H1 (cell line): ENCODE measurements at regions not wholly inside any gene's neighbourhood (a gene's known extent, or its start where the extent isn't known, plus 50 kb on each side); places are given as distances from the start of the nearest gene placed in this dataset.

Source experiments
- CTCF ChIA-PET: fragments of 300-600 bp; sonication (Branson Sonifier 250); formaldehyde crosslinking; loops from one replicate; lab custom pipeline; 2021; ENCODE audit not compliant: partially characterized antibody; lab: Charles Lee
- POLR2A ChIA-PET: fragments of 300-600 bp; sonication (Branson Sonifier 250); formaldehyde crosslinking; loops from one replicate; lab custom pipeline; 2021; ENCODE audit warnings: inconsistent platforms; ENCODE audit not compliant: partially characterized antibody; lab: Charles Lee
- DNase-seq, 2 experiments: peaks; one replicate each; pipeline versions ENCODE4 v3.0.0 to v3.0.0-alpha.2; 2010 to 2022; ENCODE audit warnings: low spot score in 2 of 2, low read depth in 1 of 2, mixed read lengths in 1 of 2
- FAIRE-seq: peaks from 2 replicates; lab custom pipeline; 2011; peaks lifted over from hg19 to GRCh38; lab: Jason Lieb, UNC
- H2AFZ ChIP-seq: 2 replicates; pipeline ENCODE4 v1.8.1; 2012; ENCODE audit warnings: low read length, inconsistent platforms
- H2AK5ac ChIP-seq: 2 replicates; pipeline ENCODE4 v1.6.1; 2013; ENCODE audit warnings: low read depth, low read length
- H2BK120ac ChIP-seq: replicated peaks from 2 replicates; pipeline ENCODE3; 2013; ENCODE audit warnings: low read depth, low read length, inconsistent platforms
- H2BK12ac ChIP-seq: 2 replicates; pipeline ENCODE4 v1.6.1; 2013; ENCODE audit warnings: low read depth, low read length
- H2BK15ac ChIP-seq: 2 replicates; pipeline ENCODE4 v1.6.1; 2013; ENCODE audit warnings: low read length
- H2BK20ac ChIP-seq: 2 replicates; pipeline ENCODE4 v1.6.1; 2013; ENCODE audit warnings: low read length
- H2BK5ac ChIP-seq: 2 replicates; pipeline ENCODE4 v1.6.1; 2013; ENCODE audit warnings: low read depth, low read length
- H3K14ac ChIP-seq: 2 replicates; pipeline ENCODE4 v1.6.1; 2013; ENCODE audit warnings: inconsistent platforms; ENCODE audit not compliant: insufficient read length
- H3K18ac ChIP-seq: 2 replicates; pipeline ENCODE4 v1.6.1; 2013; ENCODE audit warnings: low read length; ENCODE audit errors: extremely low read depth
- H3K23ac ChIP-seq: 2 replicates; pipeline ENCODE4 v1.6.1; 2013; ENCODE audit warnings: inconsistent platforms; ENCODE audit not compliant: insufficient read length
- H3K23me2 ChIP-seq: 2 replicates; pipeline ENCODE4 v1.6.1; 2013; ENCODE audit warnings: low read depth, low read length
- H3K27ac ChIP-seq: 2 replicates; pipeline ENCODE4 v1.6.1; 2011; ENCODE audit warnings: low read depth, low read length, inconsistent platforms
- H3K27me3 ChIP-seq, 4 experiments: replicated peaks in 1 of 4; 1 replicate in 1 of 4; 2 replicates in 3 of 4; pipeline versions ENCODE4 v1.6.1 to v1.8.1; 2011 to 2013; ENCODE audit warnings: low read length in 3 of 4, mild to moderate bottlenecking in 3 of 4, inconsistent platforms in 2 of 4, mixed read lengths in 2 of 4, moderate library complexity in 1 of 4; ENCODE audit not compliant: control insufficient read depth in 3 of 4, insufficient read depth in 3 of 4; ENCODE audit errors: extremely low read depth in 1 of 4
- H3K36me3 ChIP-seq, 4 experiments: 2 replicates each; pipeline versions ENCODE4 v1.6.1 to v1.8.1; 2011 to 2013; ENCODE audit warnings: mild to moderate bottlenecking in 4 of 4, low read length in 3 of 4, moderate library complexity in 2 of 4, control low read depth in 1 of 4, inconsistent platforms in 1 of 4; ENCODE audit not compliant: insufficient read depth in 4 of 4, control insufficient read depth in 2 of 4
- H3K4ac ChIP-seq: replicated peaks from 2 replicates; pipeline ENCODE3; 2013; ENCODE audit warnings: low read length, low read depth, mixed read lengths, inconsistent platforms; ENCODE audit not compliant: insufficient read length
- H3K4me1 ChIP-seq, 4 experiments: replicated peaks in 1 of 4; 1 replicate in 1 of 4; 2 replicates in 3 of 4; pipeline versions ENCODE4 v1.6.1 to v1.8.1; 2011 to 2013; ENCODE audit warnings: low read length in 3 of 4, inconsistent platforms in 2 of 4, mixed read lengths in 1 of 4; ENCODE audit not compliant: insufficient read depth in 4 of 4, control insufficient read depth in 3 of 4
- H3K4me2 ChIP-seq, 2 experiments: 2 replicates each; pipeline versions ENCODE4 v1.6.1 to v1.8.1; 2011 to 2013; ENCODE audit warnings: low read depth in 2 of 2, low read length in 2 of 2, control low read depth in 1 of 2, inconsistent platforms in 1 of 2, mild to moderate bottlenecking in 1 of 2; ENCODE audit not compliant: insufficient read depth in 1 of 2
- H3K4me3 ChIP-seq, 4 experiments: fragments of 200-600, 300-600 bp in 1 of 4; sonication (generic), shearing (Covaris generic), sonication (Bioruptor Twin) in 1 of 4; 2 replicates each; pipeline versions ENCODE4 v1.5.1 to v1.8.1; 2011 to 2016; ENCODE audit warnings: low read length in 4 of 4, low read depth in 3 of 4, control low read depth in 2 of 4, inconsistent platforms in 2 of 4, mild to moderate bottlenecking in 2 of 4, mixed read lengths in 1 of 4, moderate library complexity in 1 of 4; ENCODE audit not compliant: insufficient read depth in 2 of 4; ENCODE audit errors: extremely low read depth in 1 of 4
- H3K56ac ChIP-seq: replicated peaks from 2 replicates; pipeline ENCODE3; 2013; ENCODE audit warnings: low read depth, mild to moderate bottlenecking, mixed read lengths, low read length, inconsistent platforms; ENCODE audit not compliant: insufficient read length
- H3K79me1 ChIP-seq: 2 replicates; pipeline ENCODE4 v1.6.1; 2013; ENCODE audit warnings: low read depth, low read length, control low read depth
- H3K79me2 ChIP-seq, 2 experiments: 2 replicates each; pipeline versions ENCODE4 v1.6.1 to v1.8.1; 2012 to 2013; ENCODE audit warnings: low read length in 2 of 2, mild to moderate bottlenecking in 2 of 2, inconsistent platforms in 1 of 2; ENCODE audit not compliant: insufficient read depth in 2 of 2, control insufficient read depth in 1 of 2
- H3K9ac ChIP-seq, 4 experiments: replicated peaks in 1 of 4; 1 replicate in 1 of 4; 2 replicates in 3 of 4; pipeline versions ENCODE4 v1.6.1 to v1.8.1; 2011 to 2013; ENCODE audit warnings: low read depth in 3 of 4, low read length in 3 of 4, control low read depth in 2 of 4, mild to moderate bottlenecking in 2 of 4, moderate library complexity in 2 of 4, inconsistent platforms in 1 of 4; ENCODE audit errors: extremely low read depth in 1 of 4
- H3K9me3 ChIP-seq, 2 experiments: 2 replicates each; pipeline versions ENCODE4 v1.6.1 to v1.8.1; 2012 to 2013; ENCODE audit warnings: mild to moderate bottlenecking in 2 of 2, moderate library complexity in 2 of 2, control low read depth in 1 of 2, inconsistent platforms in 1 of 2, low read depth in 1 of 2, low read length in 1 of 2, mixed read lengths in 1 of 2; ENCODE audit not compliant: insufficient read depth in 2 of 2
- H4K20me1 ChIP-seq, 2 experiments: replicated peaks in 1 of 2; 2 replicates each; pipeline versions ENCODE3 to v1.8.1; 2011 to 2013; ENCODE audit warnings: inconsistent platforms in 2 of 2, low read length in 2 of 2, mild to moderate bottlenecking in 1 of 2; ENCODE audit not compliant: insufficient read depth in 2 of 2, control insufficient read depth in 1 of 2
- H4K5ac ChIP-seq: 2 replicates; pipeline ENCODE4 v1.6.1; 2013; ENCODE audit warnings: low read length, low read depth, mixed read lengths, inconsistent platforms; ENCODE audit not compliant: insufficient read length
- H4K8ac ChIP-seq: 2 replicates; pipeline ENCODE4 v1.8.0; 2013; ENCODE audit warnings: mild to moderate bottlenecking, moderate library complexity, low read length, inconsistent platforms; ENCODE audit not compliant: insufficient read depth; ENCODE audit errors: extremely low read depth
- H4K91ac ChIP-seq: replicated peaks from 2 replicates; pipeline ENCODE3; 2013; ENCODE audit warnings: low read length, mixed read lengths, inconsistent platforms; ENCODE audit not compliant: insufficient read length
- WGBS, 2 experiments: shearing (Covaris generic) in 1 of 2; methylation state at CpG; one replicate each; pipeline versions ENCODE4 v1.1.6 to v1.1.7; 2013 to 2015; ENCODE audit warnings: low lambda C conversion rate in 2 of 2, mixed read lengths in 2 of 2, inconsistent platforms in 1 of 2, low coverage in 1 of 2, missing lambda C conversion rate in 1 of 2; ENCODE audit not compliant: insufficient replicate concordance in 2 of 2, insufficient coverage in 1 of 2, insufficient read length in 1 of 2; ENCODE audit errors: extremely low coverage in 1 of 2, missing lambda C conversion rate in 1 of 2; 5-methylcytosine and 5-hydroxymethylcytosine counted together

GRCh38 chr12:75853626-75854025 lies 177.9 kb downstream of the PHLDA1 start:
- Histone ChIP-seq H3K27me3 (no peaks in the 10 kb centered on the region), H2BK15ac (no peak overlapping the region), H2AK5ac (no peak overlapping the region), H3K4me3 (no peak overlapping the region), H3K36me3 (no peaks in the 10 kb centered on the region), H3K14ac (no peak overlapping the region), H3K4me2 (no peak overlapping the region), H2BK20ac (no peak overlapping the region), H3K23ac (no peak overlapping the region), H3K56ac (no peak overlapping the region), H3K18ac (no peak overlapping the region), H3K27ac (no peak overlapping the region), H3K79me1 (no peaks in the 10 kb centered on the region), H4K8ac (no peak overlapping the region), H2BK5ac (no peak overlapping the region), H4K91ac (no peak overlapping the region), H3K4ac (no peak overlapping the region), H3K9me3 (no peaks in the 10 kb centered on the region), H4K5ac (no peak overlapping the region), H3K9ac (no peak overlapping the region), H4K20me1 (no peaks in the 10 kb centered on the region), H3K23me2 (no peaks in the 10 kb centered on the region), H3K79me2 (no peaks in the 10 kb centered on the region), H2BK120ac (no peak overlapping the region), H2AFZ (no peak overlapping the region), H2BK12ac (no peak overlapping the region), H3K4me1 (peaks cover 0 to 3% (median 0%) of the 10 kb centered on the region in 4 experiments; a peak in 1 of 7 replicates)
- FAIRE-seq, result no peak
- POLR2A ChIA-PET, result interaction anchor here (1.4 kb wide), 1 partner anchor 178 kb away, joined by 4 read pairs; the partner anchor contains the start of gene PHLDA1
- CTCF ChIA-PET, result interaction anchor here (0.7 to 2.1 kb wide), 6 partner anchors 9 to 47 kb away, joined by 3 to 5 read pairs (median 3); no protein-coding TSS in a partner anchor
- WGBS, 2 experiments, result 87% methylated on average over 2 of the region's 2 CpGs; no CpG with 5 or more reads in 1 of the 2 experiments
- no peak for DNase-seq
